DMS 273 treated with DMSO at 0.1 percent for 48 hours (cell line): ENCODE measurements at regions not wholly inside any gene's neighbourhood (a gene's known extent, or its start where the extent isn't known, plus 50 kb on each side); places are given as distances from the start of the nearest gene placed in this dataset.

Source experiments
- DNase-seq: peaks from one replicate; lab custom pipeline; 2025; lab: John Stamatoyannopoulos, UW

GRCh38 chr1:172801771-172802322, 142.9 kb downstream of the FASLG start:
- DNase-seq, result no peak

GRCh38 chr1:172809750-172810149, 150.8 kb downstream of the FASLG start:
- DNase-seq, result no peak

- no peak for DNase-seq
Observed at GRCh38 chr1:172810480-172811175, 151.7 kb downstream of the FASLG start.

- DNase-seq, result no peak
Observed at GRCh38 chr1:172811694-172812093, 152.8 kb downstream of the FASLG start.

- DNase-seq, result no peak
Observed at GRCh38 chr1:172812118-172812517, 153.2 kb downstream of the FASLG start.

GRCh38 chr1:172813330-172813729, 154.4 kb downstream of the FASLG start:
- DNase-seq, result no peak

- no peak for DNase-seq
Observed at GRCh38 chr1:172814428-172814827, 155.5 kb downstream of the FASLG start.

GRCh38 chr1:172815740-172816139, 156.8 kb downstream of the FASLG start:
- no peak for DNase-seq

- DNase-seq, result no peak
Observed at GRCh38 chr1:172818841-172819527, 160.1 kb downstream of the FASLG start.

GRCh38 chr1:172820475-172821158, 161.7 kb downstream of the FASLG start:
- no peak for DNase-seq

- peak; percentile 72 for DNase-seq
Observed at GRCh38 chr1:172821609-172822274, 162.8 kb downstream of the FASLG start.

- DNase-seq, result no peak
Observed at GRCh38 chr1:172822886-172823285, 164.0 kb downstream of the FASLG start.

GRCh38 chr1:172823534-172823933, 164.6 kb downstream of the FASLG start:
- no peak for DNase-seq

GRCh38 chr1:172824209-172824608, 165.3 kb downstream of the FASLG start:
- DNase-seq, result no peak

- DNase-seq, result peak; percentile 17
Observed at GRCh38 chr1:172826096-172826741, 167.3 kb downstream of the FASLG start.

- DNase-seq, result no peak
Observed at GRCh38 chr1:172827301-172827700, 168.4 kb downstream of the FASLG start.

- no peak for DNase-seq
Observed at GRCh38 chr1:172827841-172828240, 168.9 kb downstream of the FASLG start.

- no peak for DNase-seq
Observed at GRCh38 chr1:172832006-172832725, 173.3 kb downstream of the FASLG start.

GRCh38 chr1:172833954-172834353, 175.1 kb downstream of the FASLG start:
- DNase-seq, result no peak

GRCh38 chr1:172834609-172835008, 175.7 kb downstream of the FASLG start:
- DNase-seq, result no peak

- DNase-seq, result no peak
Observed at GRCh38 chr1:172835834-172836233, 176.9 kb downstream of the FASLG start.
